Activated naive CD4-positive, alpha-beta T cell treated with anti-CD3 and anti-CD28 coated beads, Interleukin-2, amount 50 U/mL, for 72 hours (primary cell): ENCODE measurements at regions not wholly inside any gene's neighbourhood (a gene's known extent, or its start where the extent isn't known, plus 50 kb on each side); places are given as distances from the start of the nearest gene placed in this dataset.

Experiments used
- ATAC-seq, 2 donors: fragments of 150-1000 bp; cut with Tn5 transposase; 2 replicates each; pipeline ENCODE4 v1.10.0; 2021; ENCODE audit warnings: mild to moderate bottlenecking in 2 of 2, moderate library complexity in 2 of 2
- DNase-seq, 2 donors: peaks; one replicate each; pipeline ENCODE4 v3.0.0; 2021 to 2022; ENCODE audit warnings: low spot score in 2 of 2
- H3K27ac Mint-ChIP-seq, 2 donors: one replicate each; pipeline ENCODE4 v1.8.0; 2022; ENCODE audit warnings: mild to moderate bottlenecking in 2 of 2, mixed read lengths in 2 of 2
- H3K36me3 Mint-ChIP-seq, 2 donors: one replicate each; pipeline ENCODE4 v1.8.0; 2022; ENCODE audit warnings: mixed read lengths in 2 of 2
- H3K9me3 Mint-ChIP-seq, 2 donors: one replicate each; pipeline ENCODE4 v1.8.0; 2022; ENCODE audit warnings: mixed read lengths in 2 of 2

DNA sequence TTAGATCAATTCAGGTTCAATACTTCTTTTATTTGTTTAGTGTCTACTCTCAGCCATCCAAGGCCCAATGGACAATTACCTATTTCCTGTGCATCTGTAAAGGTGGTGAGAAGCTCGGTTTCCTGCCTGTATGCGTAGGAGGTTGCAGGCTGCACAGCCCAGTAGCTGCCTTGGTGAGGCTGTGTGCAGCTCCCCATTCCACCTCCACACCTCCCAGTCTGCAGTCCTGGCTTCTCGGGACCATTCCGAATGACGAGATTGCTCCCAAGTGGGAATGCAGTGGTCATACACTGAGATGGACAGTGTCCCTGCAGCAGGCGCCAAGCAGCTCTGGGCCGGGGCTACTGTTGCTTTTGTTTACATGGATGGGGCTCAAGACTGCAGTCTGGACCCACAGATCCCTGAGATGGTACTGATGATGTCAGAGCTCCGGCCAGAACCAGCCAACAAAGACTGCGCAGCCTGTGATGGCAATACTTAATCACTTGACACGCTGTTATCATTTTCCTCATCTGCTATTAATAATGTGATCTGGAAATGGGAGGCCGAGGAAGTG is 206.1 kb upstream of the IRX1 start:
- H3K27ac Mint-ChIP-seq: no peak overlapping the region
- no peak for DNase-seq
- peaks cover 0 to 6% of the 10 kb centered on the region in 2 donors for H3K36me3 Mint-ChIP-seq
- no peak for ATAC-seq
- H3K9me3 Mint-ChIP-seq: peaks cover 3 to 9% of the 10 kb centered on the region in 2 donors

DNA sequence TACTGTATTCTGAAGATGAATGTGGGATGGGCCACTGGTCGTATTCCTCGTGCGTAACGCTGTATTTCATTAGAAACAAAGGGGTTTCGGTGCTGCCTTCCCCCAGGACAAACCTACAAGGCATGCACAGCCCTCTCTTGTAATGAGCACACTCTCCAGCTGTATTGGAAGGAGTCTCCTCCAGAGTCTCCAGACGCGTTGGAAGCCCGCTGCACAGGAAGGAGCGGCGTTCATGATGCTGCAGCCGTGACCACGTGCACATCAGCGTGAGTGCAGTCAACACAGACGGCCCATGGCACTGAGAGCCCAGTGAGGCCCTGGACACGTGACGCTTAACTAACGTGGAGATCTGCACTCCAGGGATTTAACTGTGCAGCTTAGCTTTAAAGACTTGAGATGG is 209.0 kb upstream of the IRX1 start:
- H3K9me3 Mint-ChIP-seq: peaks cover 7 to 11% of the 10 kb centered on the region in 2 donors
- H3K27ac Mint-ChIP-seq: no peak overlapping the region
- ATAC-seq: no peak
- H3K36me3 Mint-ChIP-seq: peaks cover 6 to 10% of the 10 kb centered on the region in 2 donors
- no peak for DNase-seq

DNA sequence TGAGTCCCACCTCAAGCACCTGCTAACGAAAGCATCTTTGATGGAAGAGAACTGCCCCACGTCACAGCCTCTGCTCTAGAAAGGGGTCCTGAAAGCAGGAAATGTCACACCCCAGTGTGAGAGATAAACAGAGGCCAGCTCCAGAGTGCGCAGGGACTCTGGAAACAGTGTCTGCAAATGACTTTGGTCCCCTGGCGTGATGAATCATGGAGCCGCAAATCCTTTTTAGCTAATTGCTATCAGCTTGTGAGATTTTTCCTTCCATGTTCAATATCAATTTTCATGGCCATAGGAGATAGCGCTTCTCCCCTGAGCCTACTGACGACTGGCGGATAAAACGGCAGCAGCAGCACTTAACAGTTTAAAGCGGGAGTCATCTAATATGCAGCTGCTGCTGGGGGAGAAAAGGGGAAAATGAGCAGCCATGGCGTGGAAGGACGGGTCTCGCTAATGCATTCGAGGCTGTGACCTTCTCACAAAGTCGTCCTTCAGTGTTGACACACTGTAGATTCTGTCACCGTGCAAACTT is 209.6 kb upstream of the IRX1 start:
- DNase-seq (no peak), ATAC-seq (no peak)
- no peak overlapping the region for H3K27ac Mint-ChIP-seq
- peaks cover 6 to 10% of the 10 kb centered on the region in 2 donors for H3K36me3 Mint-ChIP-seq
- H3K9me3 Mint-ChIP-seq: peaks cover 7 to 11% of the 10 kb centered on the region in 2 donors

DNA sequence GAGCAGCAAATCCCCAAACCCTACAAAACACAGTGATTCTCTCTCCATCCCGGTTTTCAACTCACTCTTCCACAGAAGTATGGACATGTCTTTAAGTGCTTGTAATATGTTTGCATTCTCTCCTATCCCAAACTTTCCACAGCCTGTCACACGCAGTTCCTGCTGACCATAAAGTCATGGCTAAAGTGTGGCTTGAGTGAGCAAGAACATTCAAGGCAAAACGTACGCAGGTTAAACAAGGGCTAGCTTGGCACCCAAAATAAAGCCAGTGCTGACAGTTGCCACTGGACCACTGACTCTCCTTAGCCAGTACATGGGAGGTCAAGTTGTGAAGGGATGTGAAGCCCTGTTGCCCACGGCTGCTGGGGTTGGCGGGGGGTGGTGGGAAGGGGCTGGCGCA is 211.1 kb upstream of the IRX1 start:
- H3K36me3 Mint-ChIP-seq: peaks cover 6 to 10% of the 10 kb centered on the region in 2 donors
- no peak overlapping the region for H3K27ac Mint-ChIP-seq
- peaks cover 7 to 11% of the 10 kb centered on the region in 2 donors for H3K9me3 Mint-ChIP-seq
- ATAC-seq (no peak), DNase-seq (no peak)

DNA sequence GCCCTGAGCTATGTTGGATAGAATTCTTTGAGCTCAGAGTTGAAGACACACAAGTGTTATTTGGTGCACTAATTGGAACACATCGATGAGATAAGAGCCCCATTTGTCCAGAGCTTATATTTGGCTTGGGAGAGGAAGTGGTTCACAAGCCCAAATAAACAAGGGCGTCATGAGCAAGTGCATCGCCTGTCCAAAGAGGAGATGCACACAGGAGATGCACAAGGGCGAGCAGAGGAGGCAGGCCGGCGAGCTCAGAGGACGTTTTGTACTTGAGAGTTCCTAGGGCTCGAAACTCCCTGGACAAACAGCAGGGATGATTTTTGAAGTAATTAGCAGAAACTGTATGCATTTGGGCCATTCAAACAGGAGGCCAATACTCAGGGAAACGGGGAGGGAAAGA is 212.8 kb upstream of the IRX1 start:
- DNase-seq (no peak), ATAC-seq (no peak)
- peaks cover 6 to 10% of the 10 kb centered on the region in 2 donors for H3K36me3 Mint-ChIP-seq
- peaks cover 7 to 11% of the 10 kb centered on the region in 2 donors for H3K9me3 Mint-ChIP-seq
- no peak overlapping the region for H3K27ac Mint-ChIP-seq

DNA sequence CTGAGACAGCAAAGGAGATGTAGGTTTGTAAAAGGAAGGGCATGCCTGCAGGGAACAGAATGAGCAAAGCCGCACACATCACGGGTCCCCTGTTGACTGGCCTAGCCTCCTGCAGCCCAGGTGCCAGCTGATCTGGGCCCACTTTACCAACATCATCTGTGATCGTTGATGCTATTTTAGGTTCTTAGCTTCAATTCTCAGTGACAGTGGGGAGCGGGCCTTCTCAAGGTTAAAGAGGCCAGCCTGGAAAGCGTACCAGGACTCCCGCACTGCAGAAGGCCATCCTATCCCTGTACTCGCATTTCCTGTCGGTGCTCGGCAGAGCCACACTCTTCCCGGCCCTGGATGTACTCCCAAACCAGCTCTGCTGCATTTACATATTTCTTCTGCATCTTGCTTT is 213.5 kb upstream of the IRX1 start:
- no peak overlapping the region for H3K27ac Mint-ChIP-seq
- ATAC-seq: no peak
- DNase-seq: no peak
- H3K36me3 Mint-ChIP-seq: peaks cover 6 to 10% of the 10 kb centered on the region in 2 donors
- H3K9me3 Mint-ChIP-seq: peaks cover 12 to 17% of the 10 kb centered on the region in 2 donors

DNA sequence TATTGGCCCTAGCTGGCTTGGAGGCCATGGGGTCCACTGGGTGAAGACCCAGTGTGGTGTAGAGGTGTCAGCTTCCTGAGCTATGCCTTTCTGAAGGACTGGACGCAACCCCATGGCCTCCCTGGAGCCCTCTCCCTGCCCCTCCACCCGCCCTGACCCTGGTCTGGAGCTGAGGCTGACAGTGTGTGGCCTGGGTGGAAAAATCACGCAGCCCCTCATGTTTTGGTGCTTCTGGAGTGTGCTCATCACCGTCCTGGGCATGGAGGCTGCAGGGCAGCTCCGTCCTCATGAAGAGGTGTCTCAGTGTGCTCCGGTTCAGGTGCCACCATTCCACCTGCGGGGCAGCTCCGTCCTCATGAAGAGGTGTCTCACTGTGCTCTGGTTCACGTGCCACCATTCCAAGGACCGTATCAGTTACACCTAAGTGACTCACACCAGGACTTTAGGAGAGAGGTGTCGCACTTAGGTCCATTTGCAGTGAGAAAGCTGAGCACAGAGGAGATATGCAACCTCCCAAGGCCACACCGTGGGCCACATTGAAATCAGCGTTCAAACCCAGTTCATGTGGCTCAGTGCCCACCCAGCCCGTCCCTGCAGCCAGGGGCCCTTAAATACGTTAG is 214.3 kb upstream of the IRX1 start:
- Mint-ChIP-seq H3K27ac (no peak overlapping the region), H3K36me3 (peaks cover 6 to 10% of the 10 kb centered on the region in 2 donors), H3K9me3 (peaks cover 14 to 20% of the 10 kb centered on the region in 2 donors)
- ATAC-seq (no peak), DNase-seq (no peak)

DNA sequence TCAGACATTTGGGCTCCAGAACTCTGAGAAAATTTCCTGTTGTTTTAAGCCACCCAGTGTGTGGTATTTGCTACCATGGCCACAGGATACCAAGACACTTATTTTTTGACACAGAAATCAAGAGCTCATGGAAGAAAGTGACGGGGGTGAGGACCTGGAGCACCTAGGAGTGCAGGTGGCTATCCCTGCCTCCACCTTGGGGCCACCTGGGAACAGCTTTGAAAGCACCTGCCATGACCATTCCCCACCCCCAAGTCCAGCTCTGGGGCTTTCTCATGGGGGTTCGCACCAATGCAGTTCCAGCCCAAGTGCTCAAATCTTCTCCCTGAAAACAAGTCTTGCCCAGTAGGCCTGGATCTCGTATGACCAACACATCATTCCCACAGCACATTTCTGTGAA is 214.9 kb upstream of the IRX1 start:
- H3K36me3 Mint-ChIP-seq: peaks cover 6 to 10% of the 10 kb centered on the region in 2 donors
- peaks cover 19 to 20% of the 10 kb centered on the region in 2 donors for H3K9me3 Mint-ChIP-seq
- ATAC-seq (no peak), DNase-seq (no peak)
- H3K27ac Mint-ChIP-seq: no peak overlapping the region

DNA sequence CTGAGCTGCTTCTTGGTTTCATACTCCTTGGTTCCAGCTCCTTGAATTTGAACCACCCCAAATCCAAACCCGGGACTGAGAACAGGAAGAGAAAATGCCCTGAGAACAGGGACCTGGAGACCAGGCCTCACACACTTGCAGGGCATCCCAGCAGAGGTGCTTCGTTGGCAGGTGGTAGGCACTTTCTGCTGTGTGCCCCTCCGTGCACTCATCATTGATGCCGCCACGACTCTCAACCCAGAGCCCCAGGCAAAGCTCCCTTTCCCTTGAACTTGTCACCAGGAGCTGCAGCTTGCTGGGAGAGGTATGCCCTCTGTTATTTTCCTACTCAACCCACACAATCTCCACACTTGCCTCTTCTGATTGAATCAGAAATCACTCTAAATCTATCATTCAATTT is 217.8 kb upstream of the IRX1 start:
- H3K9me3 Mint-ChIP-seq: peaks cover 17 to 31% of the 10 kb centered on the region in 2 donors
- no peak overlapping the region for H3K27ac Mint-ChIP-seq
- peaks cover 5 to 8% of the 10 kb centered on the region in 2 donors for H3K36me3 Mint-ChIP-seq
- DNase-seq (no peak), ATAC-seq (no peak)

DNA sequence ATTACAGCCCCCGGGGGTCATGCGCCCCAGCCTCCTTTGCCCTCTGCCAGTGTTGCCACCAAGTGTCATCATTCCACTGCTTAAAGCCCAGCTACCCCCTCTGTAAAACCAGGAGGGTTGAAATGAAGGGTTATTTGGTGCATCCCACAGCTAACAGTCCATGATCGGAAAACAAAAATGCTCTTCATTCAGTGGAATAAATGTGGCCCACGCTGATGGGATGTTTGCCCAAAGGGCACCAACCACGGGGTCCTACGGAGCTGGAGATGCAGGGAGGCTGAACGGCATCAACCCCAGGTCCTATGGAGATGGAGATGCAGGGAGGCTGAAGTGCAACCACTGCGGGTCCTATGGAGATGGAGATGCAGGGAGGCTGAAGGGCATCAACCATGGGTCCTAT is 218.5 kb upstream of the IRX1 start:
- no peak for ATAC-seq
- peaks cover 17 to 28% of the 10 kb centered on the region in 2 donors for H3K9me3 Mint-ChIP-seq
- no peak overlapping the region for H3K27ac Mint-ChIP-seq
- DNase-seq: no peak
- peaks cover 0 to 1% of the 10 kb centered on the region in 2 donors for H3K36me3 Mint-ChIP-seq

DNA sequence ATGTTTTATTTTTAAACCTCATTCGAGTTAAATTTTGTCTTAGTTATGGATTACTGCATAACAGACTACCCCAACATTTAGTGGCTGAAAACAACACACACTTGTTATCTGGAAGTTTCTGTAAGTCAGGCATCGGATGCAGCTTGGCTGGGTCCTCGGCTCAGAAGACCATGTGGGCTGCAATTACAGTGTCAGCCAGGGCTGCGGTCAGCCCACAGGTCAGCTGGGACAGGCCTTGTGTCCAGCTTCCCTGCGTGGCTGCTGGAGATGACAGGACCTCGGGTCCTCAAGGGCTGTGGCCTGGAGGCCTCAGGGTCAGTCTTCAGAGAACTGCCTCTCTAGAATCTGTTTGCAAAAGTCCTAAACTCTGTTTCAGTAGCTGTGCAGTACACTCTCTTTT is 219.0 kb upstream of the IRX1 start:
- H3K9me3 Mint-ChIP-seq: peaks cover 22 to 32% of the 10 kb centered on the region in 2 donors
- DNase-seq (no peak), ATAC-seq (no peak)
- H3K36me3 Mint-ChIP-seq: no peaks in the 10 kb centered on the region
- H3K27ac Mint-ChIP-seq: no peak overlapping the region

DNA sequence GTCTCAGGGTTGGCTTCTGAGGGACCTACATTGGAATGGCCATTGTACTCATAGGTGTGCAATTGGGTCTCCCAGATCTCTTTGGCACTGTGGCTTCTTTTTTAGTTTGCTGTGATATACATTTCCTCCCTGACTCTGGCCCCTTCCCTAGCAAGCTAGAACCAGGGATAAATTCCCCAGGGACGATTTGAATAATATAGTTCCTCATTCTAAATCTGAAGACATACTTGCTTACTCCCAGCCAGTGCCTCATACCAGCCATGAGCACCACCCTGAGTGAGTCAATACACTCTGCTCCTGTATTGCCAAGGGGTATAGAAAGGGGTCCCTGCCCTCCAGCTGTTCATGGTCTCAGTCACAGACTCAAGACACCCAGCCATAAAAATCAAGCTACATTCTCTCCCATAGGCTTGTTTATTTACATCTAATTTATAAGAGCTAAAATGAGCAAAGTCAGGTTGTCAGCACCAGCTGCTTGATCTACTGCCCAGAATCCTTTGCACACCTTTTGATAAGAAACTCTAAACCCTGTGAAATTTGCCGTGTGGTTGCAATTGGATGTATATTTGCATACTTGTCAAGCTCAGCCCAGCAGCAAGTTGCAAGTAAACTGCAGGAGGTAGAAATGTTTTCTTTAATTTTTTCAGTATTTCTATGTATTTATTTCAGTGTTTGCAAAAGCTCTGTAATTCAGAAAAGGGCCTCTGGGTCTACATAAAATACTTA is 219.9 kb upstream of the IRX1 start:
- Mint-ChIP-seq H3K9me3 (peaks cover 22 to 32% of the 10 kb centered on the region in 2 donors), H3K27ac (no peak overlapping the region), H3K36me3 (no peaks in the 10 kb centered on the region)
- DNase-seq (no peak), ATAC-seq (no peak)

DNA sequence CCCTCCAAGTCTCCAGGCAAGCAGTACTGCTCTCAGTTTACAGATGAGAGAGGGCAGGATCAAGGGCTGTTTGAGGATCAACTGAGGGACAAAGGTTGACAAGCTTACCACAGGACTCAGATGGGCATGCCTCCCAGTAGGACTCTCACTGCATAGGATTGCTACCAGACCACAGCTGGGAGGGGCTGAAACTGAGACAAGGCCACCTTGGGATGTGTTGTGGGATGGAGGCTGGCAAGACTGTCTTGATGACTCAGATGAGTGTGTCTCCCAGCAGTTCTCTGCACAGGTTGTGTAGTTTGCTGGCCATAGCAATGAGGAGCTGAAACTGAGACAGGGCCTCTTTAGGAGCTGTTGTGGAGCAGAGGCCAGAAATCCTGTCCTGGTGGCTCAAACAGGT is 222.2 kb upstream of the IRX1 start:
- no peak for DNase-seq
- Mint-ChIP-seq H3K36me3 (no peaks in the 10 kb centered on the region), H3K9me3 (peaks cover 32 to 37% of the 10 kb centered on the region in 2 donors), H3K27ac (no peak overlapping the region)
- ATAC-seq: no peak

DNA sequence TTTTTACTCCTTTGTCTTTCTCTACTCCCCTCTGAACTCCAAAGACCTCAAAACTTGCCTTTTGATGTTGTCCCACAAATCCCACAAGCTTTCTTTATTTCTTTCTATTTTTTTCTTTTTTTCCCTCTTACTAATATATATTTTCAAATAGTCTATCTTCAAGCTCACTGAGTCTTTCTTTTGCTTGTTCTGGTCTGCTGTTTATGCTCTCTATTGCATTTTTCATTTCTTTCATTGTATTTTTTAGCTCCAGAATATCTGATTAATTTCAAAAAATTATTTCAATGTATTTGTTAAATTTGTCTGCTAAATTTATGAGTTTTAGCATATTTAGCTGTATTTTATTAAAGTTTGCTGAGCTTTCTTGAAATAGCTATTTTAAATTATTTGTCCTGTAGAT is 223.3 kb upstream of the IRX1 start:
- DNase-seq: no peak
- no peak for ATAC-seq
- no peak overlapping the region for H3K27ac Mint-ChIP-seq
- H3K9me3 Mint-ChIP-seq: peaks cover 28 to 34% of the 10 kb centered on the region in 2 donors
- no peaks in the 10 kb centered on the region for H3K36me3 Mint-ChIP-seq

DNA sequence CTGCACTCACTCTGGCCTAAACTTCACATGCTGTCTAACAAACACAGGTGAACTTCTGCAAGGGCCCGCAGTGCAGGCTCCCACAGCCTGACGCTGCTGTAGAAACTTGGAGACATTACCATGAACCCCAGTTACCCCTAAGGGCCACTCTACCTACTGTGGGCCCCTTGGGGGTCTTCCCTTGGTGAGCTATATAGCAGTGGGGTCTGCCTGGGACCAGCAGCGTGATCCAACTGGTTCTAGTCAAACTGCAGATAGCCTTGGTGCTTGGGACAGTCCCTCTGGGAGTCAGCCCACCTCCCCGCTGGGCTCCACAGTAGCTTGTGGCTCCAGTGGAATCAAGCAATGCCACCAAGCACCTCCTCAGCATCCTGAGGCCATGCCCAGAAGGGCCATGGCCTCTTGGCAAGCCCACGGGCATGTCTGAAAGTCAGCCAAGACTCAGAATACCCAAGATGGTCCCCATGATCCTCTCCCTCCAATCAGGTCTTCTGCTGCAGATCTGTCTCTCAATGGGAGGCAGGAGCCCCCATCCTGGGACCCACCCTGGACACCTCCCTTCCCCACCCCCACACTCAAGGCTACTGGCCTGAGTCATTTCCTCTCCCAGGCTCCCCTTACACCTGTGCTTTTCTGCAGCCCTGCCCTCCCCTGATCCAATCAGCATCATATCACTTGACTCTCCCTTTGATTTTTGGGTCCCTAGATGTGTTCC is 230.0 kb upstream of the IRX1 start:
- no peak for ATAC-seq
- no peak for DNase-seq
- H3K36me3 Mint-ChIP-seq: peaks cover 6% of the 10 kb centered on the region in 2 donors
- H3K27ac Mint-ChIP-seq: no peak overlapping the region
- H3K9me3 Mint-ChIP-seq: peaks cover 20 to 23% of the 10 kb centered on the region in 2 donors

DNA sequence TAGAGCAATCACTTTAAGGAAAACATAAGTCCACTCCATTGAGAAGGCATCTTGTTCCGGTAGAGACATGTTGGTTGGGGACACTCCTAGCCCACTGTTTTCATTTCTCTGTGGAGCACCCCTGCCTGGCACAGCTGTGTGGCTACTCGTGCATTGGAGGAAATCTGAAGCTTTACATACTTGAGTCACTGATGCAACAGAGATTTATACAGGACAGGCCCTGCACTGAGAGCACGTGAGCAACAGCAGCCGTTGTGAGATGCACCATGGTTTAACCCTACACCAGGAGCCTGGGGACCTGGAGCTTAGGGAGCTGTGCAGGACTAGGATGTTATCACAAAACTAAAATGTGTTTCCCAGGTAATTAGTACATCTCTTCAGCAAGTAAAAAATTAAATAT is 230.7 kb upstream of the IRX1 start:
- Mint-ChIP-seq H3K27ac (no peak overlapping the region), H3K9me3 (peaks cover 16 to 23% of the 10 kb centered on the region in 2 donors), H3K36me3 (peaks cover 6% of the 10 kb centered on the region in 2 donors)
- ATAC-seq: no peak
- DNase-seq: no peak

DNA sequence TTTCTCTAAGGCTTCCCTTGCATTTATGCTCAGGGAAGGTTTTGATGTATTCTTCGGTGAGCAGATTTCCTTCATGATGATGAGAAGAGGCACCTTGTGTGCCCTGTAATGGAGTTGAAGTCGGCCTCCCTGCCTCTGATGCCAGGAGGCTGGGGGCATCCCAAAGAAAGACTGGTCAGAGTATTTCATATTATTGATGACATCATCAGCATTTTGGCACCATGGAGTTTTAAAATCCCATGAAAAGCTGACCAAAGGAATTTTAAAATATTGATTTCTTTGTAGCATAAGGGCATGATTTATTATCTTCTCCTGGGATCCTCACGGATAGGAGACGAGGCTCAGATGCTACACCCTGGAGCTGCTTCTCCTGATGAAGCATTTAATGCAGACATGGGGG is 231.2 kb upstream of the IRX1 start:
- H3K9me3 Mint-ChIP-seq: peaks cover 11 to 21% of the 10 kb centered on the region in 2 donors
- no peak overlapping the region for H3K27ac Mint-ChIP-seq
- peaks cover 6% of the 10 kb centered on the region in 2 donors for H3K36me3 Mint-ChIP-seq
- DNase-seq (no peak), ATAC-seq (no peak)
